ENCODE measurements at regions not wholly inside any gene's neighbourhood (a gene's known extent, or its start where the extent isn't known, plus 50 kb on each side); places are given as distances from the start of the nearest gene placed in this dataset.
"Not testable (repeated sequence)": the region's sequence is repeated elsewhere in the genome, so short reads cannot be mapped to it uniquely, and the experiment has no call there.

DNA sequence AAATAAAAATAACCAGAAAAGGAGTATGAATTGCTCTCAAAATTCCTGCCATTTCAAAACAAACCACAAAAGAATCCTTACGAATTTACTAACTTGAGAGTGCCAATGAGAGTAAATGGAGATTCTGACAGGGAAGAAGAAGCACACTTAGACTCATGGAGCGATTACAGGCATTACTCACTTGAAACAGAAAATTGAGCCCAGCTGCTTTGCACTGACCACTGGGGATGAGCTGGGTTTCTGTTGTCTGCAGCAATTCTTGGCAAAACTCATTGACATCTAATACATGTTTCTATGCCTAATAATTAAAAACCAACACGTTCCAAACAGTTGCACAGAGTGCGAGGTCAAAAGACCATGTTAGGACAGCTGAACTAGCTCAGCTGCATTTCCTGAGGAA is 731.6 kb downstream of the DNAH5 start:
- H3K4me3 Mint-ChIP-seq, result no peak overlapping the region
- no peak overlapping the region for H3K27ac Mint-ChIP-seq
- no peak for ATAC-seq (ENCODE audit: low read depth)
- H3K36me3 Mint-ChIP-seq (ENCODE audit: low read depth), result no peaks in the 10 kb centered on the region
- intact Hi-C loops (cut with micrococcal nuclease), result no loop called here
- no peak for DNase-seq
- no peaks in the 10 kb centered on the region for H3K9me3 Mint-ChIP-seq
- no peaks in the 10 kb centered on the region for H3K4me1 Mint-ChIP-seq
- ChIA-PET CTCF (no interaction called here), POLR2A (no interaction called here)
- no peaks in the 10 kb centered on the region for H3K27me3 Mint-ChIP-seq
- TF ChIP-seq, protein P1, sequence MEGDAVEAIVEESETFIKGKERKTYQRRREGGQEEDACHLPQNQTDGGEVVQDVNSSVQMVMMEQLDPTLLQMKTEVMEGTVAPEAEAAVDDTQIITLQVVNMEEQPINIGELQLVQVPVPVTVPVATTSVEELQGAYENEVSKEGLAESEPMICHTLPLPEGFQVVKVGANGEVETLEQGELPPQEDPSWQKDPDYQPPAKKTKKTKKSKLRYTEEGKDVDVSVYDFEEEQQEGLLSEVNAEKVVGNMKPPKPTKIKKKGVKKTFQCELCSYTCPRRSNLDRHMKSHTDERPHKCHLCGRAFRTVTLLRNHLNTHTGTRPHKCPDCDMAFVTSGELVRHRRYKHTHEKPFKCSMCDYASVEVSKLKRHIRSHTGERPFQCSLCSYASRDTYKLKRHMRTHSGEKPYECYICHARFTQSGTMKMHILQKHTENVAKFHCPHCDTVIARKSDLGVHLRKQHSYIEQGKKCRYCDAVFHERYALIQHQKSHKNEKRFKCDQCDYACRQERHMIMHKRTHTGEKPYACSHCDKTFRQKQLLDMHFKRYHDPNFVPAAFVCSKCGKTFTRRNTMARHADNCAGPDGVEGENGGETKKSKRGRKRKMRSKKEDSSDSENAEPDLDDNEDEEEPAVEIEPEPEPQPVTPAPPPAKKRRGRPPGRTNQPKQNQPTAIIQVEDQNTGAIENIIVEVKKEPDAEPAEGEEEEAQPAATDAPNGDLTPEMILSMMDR (IDR thresholded peaks at IDR 0.05), result no peak

DNA sequence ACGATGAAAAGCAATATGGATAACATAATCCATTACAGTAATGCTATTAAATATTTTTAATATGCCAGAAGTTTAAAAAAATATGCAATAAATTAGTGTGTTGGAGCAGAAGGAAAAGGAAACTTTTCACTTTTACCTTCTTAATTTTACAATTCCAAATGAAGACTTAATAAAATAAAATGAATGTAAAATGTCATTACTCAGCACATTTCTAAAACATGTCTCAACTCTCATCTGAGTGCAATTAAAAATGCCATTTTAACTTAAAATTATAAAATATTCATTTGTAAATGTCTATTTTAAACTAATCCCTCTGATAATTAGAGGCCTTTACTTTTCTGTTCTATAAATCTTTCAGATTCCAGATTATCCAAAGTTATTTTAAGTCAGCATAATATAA is 733.4 kb downstream of the DNAH5 start:
- DNase-seq, result no peak
- ChIA-PET POLR2A (no interaction called here), CTCF (no interaction called here)
- H3K4me1 Mint-ChIP-seq, result no peaks in the 10 kb centered on the region
- H3K9me3 Mint-ChIP-seq, result no peaks in the 10 kb centered on the region
- H3K27ac Mint-ChIP-seq, result no peak overlapping the region
- ATAC-seq (ENCODE audit: low read depth), result no peak
- intact Hi-C loops (cut with micrococcal nuclease), result no loop called here
- no peak overlapping the region for H3K4me3 Mint-ChIP-seq
- TF ChIP-seq, protein P1 (IDR thresholded peaks at IDR 0.05), result no peak
- no peaks in the 10 kb centered on the region for H3K36me3 Mint-ChIP-seq (ENCODE audit: low read depth)
- H3K27me3 Mint-ChIP-seq, result no peaks in the 10 kb centered on the region

DNA sequence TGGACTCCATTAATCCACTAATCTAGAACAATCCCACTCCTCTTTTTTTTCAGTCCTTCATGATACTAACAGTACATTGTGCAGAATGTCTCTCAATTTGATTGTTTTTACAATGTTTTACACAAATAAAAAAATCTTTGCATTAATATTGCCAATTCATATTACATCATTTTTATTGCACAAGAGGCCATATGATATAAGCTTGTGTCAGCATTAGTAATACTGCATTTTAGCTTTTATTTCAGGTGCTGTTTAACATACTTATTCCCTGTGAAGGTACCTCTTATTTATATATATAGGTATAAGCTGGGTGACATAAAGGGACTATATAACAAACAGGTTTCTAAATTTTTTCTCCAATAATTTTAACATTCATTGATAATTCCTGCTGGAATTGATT is 737.4 kb downstream of the DNAH5 start:
- CTCF ChIA-PET, result no interaction called here
- no peak for DNase-seq
- TF ChIP-seq, protein P1 (IDR thresholded peaks at IDR 0.05), result no peak
- POLR2A ChIA-PET, result no interaction called here
- Mint-ChIP-seq H3K4me3 (no peak overlapping the region), H3K36me3 (ENCODE audit: low read depth) (no peaks in the 10 kb centered on the region), H3K27me3 (no peaks in the 10 kb centered on the region), H3K4me1 (no peaks in the 10 kb centered on the region), H3K27ac (no peak overlapping the region), H3K9me3 (peaks cover 8% of the 10 kb centered on the region)
- no peak for ATAC-seq (ENCODE audit: low read depth)
- intact Hi-C loops (cut with micrococcal nuclease), result no loop called here

DNA sequence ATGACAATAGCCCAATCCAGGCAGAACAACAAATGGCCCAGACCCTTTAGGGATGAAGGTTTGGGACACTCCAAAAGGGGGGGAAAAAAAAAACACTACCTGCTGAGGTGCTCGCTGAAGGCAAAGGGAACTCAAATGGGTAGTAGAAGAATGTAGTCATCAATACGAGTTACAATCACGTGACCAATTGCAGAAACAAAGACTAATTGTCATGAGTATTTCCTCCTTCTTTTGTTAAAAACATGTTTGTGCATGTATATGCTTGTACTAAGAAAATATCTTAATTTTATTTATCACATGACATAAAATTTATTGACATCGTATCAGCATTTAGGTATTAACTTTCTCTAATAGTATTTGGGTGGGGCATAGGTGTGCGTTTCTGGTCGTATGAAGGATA is 743.5 kb downstream of the DNAH5 start:
- no peak overlapping the region for H3K4me3 Mint-ChIP-seq
- intact Hi-C loops (cut with micrococcal nuclease), result no loop called here
- ChIA-PET CTCF (no interaction called here), POLR2A (no interaction called here)
- TF ChIP-seq, protein P1 (IDR thresholded peaks at IDR 0.05), result no peak
- no peaks in the 10 kb centered on the region for H3K27me3 Mint-ChIP-seq
- no peak overlapping the region for H3K27ac Mint-ChIP-seq
- ATAC-seq (ENCODE audit: low read depth), result no peak
- H3K4me1 Mint-ChIP-seq, result no peaks in the 10 kb centered on the region
- no peak for DNase-seq
- H3K9me3 Mint-ChIP-seq, result peaks cover 26% of the 10 kb centered on the region
- no peaks in the 10 kb centered on the region for H3K36me3 Mint-ChIP-seq (ENCODE audit: low read depth)

DNA sequence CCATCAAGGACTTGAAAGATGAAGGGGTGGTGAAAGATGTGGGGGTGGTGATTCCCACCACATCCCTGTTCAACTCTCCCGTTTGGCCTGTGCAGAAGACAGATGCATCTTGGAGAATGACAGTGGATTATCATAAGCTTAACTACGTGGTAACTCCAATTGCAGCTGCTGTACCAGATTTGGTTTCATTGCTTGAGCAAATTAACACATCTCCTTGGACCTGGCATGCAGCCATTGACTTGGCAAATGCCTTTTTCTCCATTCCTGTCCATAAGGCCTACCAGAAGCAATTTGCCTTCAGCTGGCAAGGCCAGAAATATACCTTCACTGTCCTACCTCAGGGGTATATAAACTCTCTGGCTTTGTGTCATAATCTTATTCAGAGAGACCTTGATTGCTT is 746.3 kb downstream of the DNAH5 start:
- DNase-seq; H3K27ac Mint-ChIP-seq; H3K4me1 Mint-ChIP-seq; POLR2A ChIA-PET; H3K27me3 Mint-ChIP-seq; CTCF ChIA-PET; H3K36me3 Mint-ChIP-seq (ENCODE audit: low read depth); intact Hi-C loops (cut with micrococcal nuclease); H3K4me3 Mint-ChIP-seq; ATAC-seq (ENCODE audit: low read depth): not testable (repeated sequence)
- H3K9me3 Mint-ChIP-seq, result peaks cover 22% of the 10 kb centered on the region

DNA sequence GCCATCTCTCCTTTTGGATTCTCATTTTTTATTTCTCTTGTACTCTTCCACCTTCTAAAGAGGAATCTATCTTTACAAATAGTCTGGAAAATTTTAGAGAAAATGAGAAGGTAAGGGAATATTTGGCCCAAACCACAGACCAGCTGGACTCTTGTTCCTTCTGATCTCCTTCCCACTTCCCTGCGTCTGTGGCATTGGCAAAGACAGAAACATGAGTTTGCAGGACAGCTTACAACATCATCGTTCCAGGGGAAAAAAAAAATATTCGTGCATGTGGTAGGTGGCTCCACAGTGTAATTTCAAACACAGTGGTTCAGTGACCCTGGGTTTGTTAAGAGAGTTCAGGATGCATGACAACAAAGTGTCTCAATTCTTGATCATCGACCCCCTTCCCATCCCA is 755.0 kb downstream of the DNAH5 start:
- TF ChIP-seq, protein P1 (IDR thresholded peaks at IDR 0.05), result no peak
- Mint-ChIP-seq H3K4me1 (no peaks in the 10 kb centered on the region), H3K4me3 (no peak overlapping the region), H3K9me3 (peaks cover 2% of the 10 kb centered on the region), H3K27me3 (no peaks in the 10 kb centered on the region), H3K36me3 (ENCODE audit: low read depth) (no peaks in the 10 kb centered on the region), H3K27ac (no peak overlapping the region)
- CTCF ChIA-PET, result no interaction called here
- DNase-seq (no peak), ATAC-seq (ENCODE audit: low read depth) (no peak)
- intact Hi-C loops (cut with micrococcal nuclease), result loop anchor here (10.0 kb wide), 1 partner anchor 535 kb away; no protein-coding TSS in a partner anchor
- POLR2A ChIA-PET, result no interaction called here

Data from activated B cell treated with CpG ODN at 0.5 μM for 24 hours (primary cell).